ENCODE measurements at regions not wholly inside any gene's neighbourhood (a gene's known extent, or its start where the extent isn't known, plus 50 kb on each side); places are given as distances from the start of the nearest gene placed in this dataset.
"Not testable (repeated sequence)": the region's sequence is repeated elsewhere in the genome, so short reads cannot be mapped to it uniquely, and the experiment has no call there.

DNA sequence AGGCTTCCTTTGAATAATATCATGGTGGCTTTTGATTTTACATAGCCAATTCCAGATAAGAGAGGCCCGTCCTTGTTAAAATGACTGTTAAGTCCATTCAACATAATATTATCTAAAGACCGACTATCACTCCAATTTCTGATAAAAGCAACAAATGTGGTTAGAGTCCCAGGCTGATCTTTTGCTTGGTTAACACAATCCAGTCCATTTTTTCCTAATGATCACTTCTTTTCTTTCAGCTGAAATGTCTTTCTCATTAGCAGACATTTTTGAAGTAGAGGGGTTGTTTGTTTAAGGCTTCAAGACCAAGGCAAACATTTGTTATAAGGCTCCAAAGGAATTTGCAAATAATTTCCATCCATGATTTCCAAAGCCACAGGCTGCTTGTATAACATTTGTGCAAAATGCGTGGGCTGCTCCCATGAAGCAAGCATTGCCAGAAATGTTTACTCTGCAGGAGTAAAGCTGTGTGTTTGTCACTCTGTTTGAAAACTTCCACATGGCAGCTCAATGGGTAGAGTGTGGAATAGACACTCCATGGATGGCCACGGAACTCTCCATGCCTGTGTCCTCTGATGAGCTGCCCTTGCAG, 111.5 kb downstream of the PSMG1 start:
- TF ChIP-seq, protein P1, sequence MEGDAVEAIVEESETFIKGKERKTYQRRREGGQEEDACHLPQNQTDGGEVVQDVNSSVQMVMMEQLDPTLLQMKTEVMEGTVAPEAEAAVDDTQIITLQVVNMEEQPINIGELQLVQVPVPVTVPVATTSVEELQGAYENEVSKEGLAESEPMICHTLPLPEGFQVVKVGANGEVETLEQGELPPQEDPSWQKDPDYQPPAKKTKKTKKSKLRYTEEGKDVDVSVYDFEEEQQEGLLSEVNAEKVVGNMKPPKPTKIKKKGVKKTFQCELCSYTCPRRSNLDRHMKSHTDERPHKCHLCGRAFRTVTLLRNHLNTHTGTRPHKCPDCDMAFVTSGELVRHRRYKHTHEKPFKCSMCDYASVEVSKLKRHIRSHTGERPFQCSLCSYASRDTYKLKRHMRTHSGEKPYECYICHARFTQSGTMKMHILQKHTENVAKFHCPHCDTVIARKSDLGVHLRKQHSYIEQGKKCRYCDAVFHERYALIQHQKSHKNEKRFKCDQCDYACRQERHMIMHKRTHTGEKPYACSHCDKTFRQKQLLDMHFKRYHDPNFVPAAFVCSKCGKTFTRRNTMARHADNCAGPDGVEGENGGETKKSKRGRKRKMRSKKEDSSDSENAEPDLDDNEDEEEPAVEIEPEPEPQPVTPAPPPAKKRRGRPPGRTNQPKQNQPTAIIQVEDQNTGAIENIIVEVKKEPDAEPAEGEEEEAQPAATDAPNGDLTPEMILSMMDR (IDR thresholded peaks at IDR 0.05; ENCODE audit: insufficient read depth, low read depth, low read length): no peak
- POLR2A ChIA-PET: interaction anchor here (0.6 kb wide), 1 partner anchor 248 kb away, joined by 4 read pairs; no protein-coding TSS in a partner anchor
- CTCF ChIA-PET: interaction anchor here (0.7 to 1.2 kb wide), 2 partner anchors 14 to 54 kb away, joined by 3 to 5 read pairs; no protein-coding TSS in a partner anchor
- DNase-seq (ENCODE audit: low read depth): peak; percentile 67
- H3K27me3 ChIP-seq (ENCODE audit: control insufficient read depth, insufficient read depth, low read length): no peaks in the 10 kb centered on the region
- no peaks in the 10 kb centered on the region for H3K36me3 ChIP-seq (ENCODE audit: control insufficient read depth, insufficient read depth, low read length)
- H3K4me3 ChIP-seq (ENCODE audit: low read depth, low read length): no peak overlapping the region

DNA sequence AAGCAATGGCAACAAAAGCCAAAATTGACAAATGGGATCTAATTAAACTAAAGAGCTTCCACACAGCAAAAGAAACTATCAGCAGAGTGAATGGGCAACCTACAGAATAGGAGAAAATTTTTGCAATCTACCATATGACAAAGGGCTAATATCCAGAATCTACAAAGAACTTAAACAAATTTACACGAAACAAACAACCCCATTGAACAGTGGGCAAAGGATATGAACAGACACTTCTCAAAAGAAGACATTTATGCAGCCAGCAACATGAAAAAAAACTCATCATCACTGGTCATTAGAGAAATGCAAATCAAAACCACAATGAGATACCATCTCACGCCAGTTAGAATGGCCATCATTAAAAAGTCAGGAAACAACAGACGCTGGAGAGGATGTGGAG, 113.4 kb downstream of the PSMG1 start:
- CTCF ChIA-PET; H3K36me3 ChIP-seq (ENCODE audit: control insufficient read depth, insufficient read depth, low read length): not testable (repeated sequence)

DNA sequence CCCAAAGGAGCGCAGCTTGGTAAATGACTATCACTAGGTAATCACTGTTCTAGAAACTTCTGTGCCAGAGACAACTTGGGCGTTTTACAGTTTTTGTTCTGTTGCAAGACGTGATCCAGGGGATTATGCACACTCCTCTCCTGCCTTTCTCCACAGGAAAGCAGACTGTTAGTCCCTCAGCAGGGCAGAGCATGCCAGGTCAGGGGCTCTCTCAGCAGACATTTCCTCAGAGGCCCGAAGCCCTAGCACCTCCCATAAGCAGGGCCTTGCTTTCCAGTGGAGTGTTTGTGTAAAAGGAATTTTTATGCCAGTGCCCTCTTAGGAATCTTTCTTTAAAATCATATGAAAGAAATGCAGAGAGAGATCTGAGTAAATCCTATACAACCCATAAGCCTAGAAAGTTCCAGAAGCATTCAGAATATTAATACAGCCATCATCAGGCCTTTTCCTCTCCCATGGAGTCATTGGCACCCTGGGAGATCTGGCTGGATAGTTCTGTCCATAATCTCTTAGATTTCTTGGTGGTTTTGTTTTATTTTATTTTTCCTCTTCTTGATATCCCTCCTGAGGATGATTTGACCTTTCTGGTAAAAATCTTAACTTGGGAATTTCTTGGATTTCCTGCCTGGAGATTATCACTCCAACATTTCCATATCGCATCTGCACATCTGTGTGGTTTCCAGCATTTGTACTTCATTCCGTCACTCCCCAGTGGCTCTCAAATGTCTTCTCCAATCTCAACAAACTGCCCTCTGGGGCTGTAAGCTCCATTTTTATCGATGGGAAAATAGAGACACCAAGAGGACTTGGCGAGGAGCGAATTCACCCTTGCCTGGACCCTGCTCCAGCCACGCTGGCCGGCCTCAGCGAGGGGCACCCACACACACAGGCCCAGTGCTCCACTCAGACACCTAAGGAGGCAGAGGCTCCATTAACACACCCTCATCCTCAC, 116.1 kb downstream of the PSMG1 start:
- no peak overlapping the region for H3K4me3 ChIP-seq (ENCODE audit: low read depth, low read length)
- ChIA-PET POLR2A (no interaction called here), CTCF (no interaction called here)
- H3K36me3 ChIP-seq (ENCODE audit: control insufficient read depth, insufficient read depth, low read length): no peaks in the 10 kb centered on the region
- no peak for DNase-seq (ENCODE audit: low read depth)
- TF ChIP-seq, protein P1 (IDR thresholded peaks at IDR 0.05; ENCODE audit: insufficient read depth, low read depth, low read length): no peak
- H3K27me3 ChIP-seq (ENCODE audit: control insufficient read depth, insufficient read depth, low read length): no peaks in the 10 kb centered on the region

More for the DNA sequence above, 113.4 kb downstream of the PSMG1 start:
- DNase-seq (ENCODE audit: low read depth); H3K4me3 ChIP-seq (ENCODE audit: low read depth, low read length); POLR2A ChIA-PET; H3K27me3 ChIP-seq (ENCODE audit: control insufficient read depth, insufficient read depth, low read length): not testable (repeated sequence)

DNA sequence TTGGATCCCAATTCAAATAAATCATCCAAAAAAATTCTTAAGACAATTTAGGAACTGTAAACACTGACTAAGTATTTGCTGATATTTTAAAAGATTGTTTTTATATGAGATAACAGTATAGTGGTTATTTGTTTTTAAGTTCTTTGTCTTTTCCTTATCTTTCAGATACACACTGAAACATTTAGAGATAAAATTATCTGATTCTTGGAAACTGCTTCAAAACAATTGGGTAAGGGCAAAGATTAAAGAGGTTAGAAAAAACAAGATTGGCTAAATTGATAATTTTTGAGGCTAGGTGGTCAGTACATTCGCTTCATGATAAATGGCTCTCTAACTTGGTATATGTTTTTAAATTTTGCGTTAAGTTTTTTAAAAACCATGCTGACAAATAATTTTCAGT, 117.3 kb downstream of the PSMG1 start:
- CTCF ChIA-PET: no interaction called here
- TF ChIP-seq, protein P1 (IDR thresholded peaks at IDR 0.05; ENCODE audit: insufficient read depth, low read depth, low read length): no peak
- H3K36me3 ChIP-seq (ENCODE audit: control insufficient read depth, insufficient read depth, low read length): no peaks in the 10 kb centered on the region
- H3K4me3 ChIP-seq (ENCODE audit: low read depth, low read length): no peak overlapping the region
- POLR2A ChIA-PET: no interaction called here
- no peak for DNase-seq (ENCODE audit: low read depth)
- H3K27me3 ChIP-seq (ENCODE audit: control insufficient read depth, insufficient read depth, low read length): no peaks in the 10 kb centered on the region

DNA sequence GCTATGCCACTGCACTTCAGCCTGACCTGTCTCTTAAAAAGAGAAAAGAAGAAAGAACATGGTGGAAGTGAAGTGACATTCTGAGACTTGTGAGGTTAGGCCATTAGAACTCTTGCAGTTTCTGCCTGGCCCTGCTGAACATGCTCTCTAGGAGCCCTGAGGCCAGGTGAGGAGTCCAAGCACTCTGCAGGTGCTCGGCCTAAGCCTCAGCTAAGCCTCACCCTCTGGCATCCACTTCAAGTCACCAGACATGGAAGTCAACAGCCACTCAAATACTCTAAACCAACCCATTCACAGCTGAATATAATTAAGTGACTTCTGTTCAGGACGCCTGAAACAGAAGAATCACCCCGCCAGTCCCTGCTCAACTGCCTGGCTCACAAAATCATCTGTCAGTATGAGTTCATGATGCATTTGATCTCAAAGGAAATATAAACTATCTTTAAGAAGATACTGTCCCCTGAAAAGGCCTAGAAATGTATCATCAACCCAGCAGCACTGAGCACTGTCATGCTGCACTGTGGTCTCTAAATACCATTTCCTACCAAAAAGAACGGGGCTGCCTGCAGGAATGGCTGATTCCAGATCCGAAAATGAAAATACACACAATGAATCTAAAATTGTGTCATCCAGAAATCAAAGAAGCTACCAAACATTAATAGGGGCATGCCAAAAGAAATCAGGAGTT, 118.8 kb downstream of the PSMG1 start:
- ChIA-PET CTCF (interaction anchor here (1.1 to 2.9 kb wide), 2 partner anchors 9 to 11 kb away, joined by 3 to 8 read pairs; no protein-coding TSS in a partner anchor), POLR2A (no interaction called here)
- no peaks in the 10 kb centered on the region; the same call in 1 of the 2 replicates for H3K27me3 ChIP-seq (ENCODE audit: control insufficient read depth, insufficient read depth, low read length)
- no peak for DNase-seq (ENCODE audit: low read depth)
- no peaks in the 10 kb centered on the region for H3K36me3 ChIP-seq (ENCODE audit: control insufficient read depth, insufficient read depth, low read length)
- H3K4me3 ChIP-seq (ENCODE audit: low read depth, low read length): no peak overlapping the region
- TF ChIP-seq, protein P1 (IDR thresholded peaks at IDR 0.05; ENCODE audit: insufficient read depth, low read depth, low read length): no peak
